PC-3 (cell line): ENCODE measurements at regions not wholly inside any gene's neighbourhood (a gene's known extent, or its start where the extent isn't known, plus 50 kb on each side); places are given as distances from the start of the nearest gene placed in this dataset.

Experiments
- ATAC-seq: fragments of 200-7000 bp; cut with Tn5 transposase; 2 replicates; pipeline ENCODE4 v1.9.1; 2020; ENCODE audit warnings: mild to moderate bottlenecking, moderate library complexity
- BruUV-seq: library from RNA; stranded (reverse); fragments of 400-500 nt; replicated peaks from 2 replicates; lab custom pipeline; 2021; lab: Mats Ljungman, UMichigan
- CTCF ChIA-PET: fragments of 300-600 bp; sonication (Branson Sonifier 250); formaldehyde crosslinking; loops from one replicate; lab custom pipeline; 2022; ENCODE audit warnings: antibody characterized with exemption; lab: Charles Lee
- POLR2A ChIA-PET: fragments of 300-600 bp; sonication (Branson Sonifier 250); formaldehyde crosslinking; loops from one replicate; lab custom pipeline; 2022; ENCODE audit warnings: antibody characterized with exemption; ENCODE audit not compliant: unreplicated experiment; lab: Charles Lee
- DNase-seq: peaks from one replicate; pipeline ENCODE4 v3.0.0-alpha.2; 2015
- H2AFZ ChIP-seq: fragments of 300-600 bp; sonication (generic); 2 replicates; pipeline ENCODE4 v1.6.0; 2016; ENCODE audit warnings: antibody characterized with exemption, low read length
- H3F3A ChIP-seq: fragments of 300-600 bp; sonication (generic); one replicate; pipeline ENCODE4 v1.6.0; 2017; ENCODE audit warnings: antibody characterized with exemption, low read length, control low read depth, mild to moderate bottlenecking; ENCODE audit not compliant: unreplicated experiment
- H3K27ac ChIP-seq: fragments of 300-600 bp; sonication (generic); 2 replicates; pipeline ENCODE4 v1.5.1; 2016; ENCODE audit warnings: mild to moderate bottlenecking, low read length
- H3K27me3 ChIP-seq: fragments of 300-600 bp; sonication (generic); 2 replicates; pipeline ENCODE4 v1.6.1; 2016; ENCODE audit warnings: low read length, mixed read lengths
- H3K36me3 ChIP-seq: fragments of 300-600 bp; sonication (generic); 2 replicates; pipeline ENCODE4 v1.6.1; 2016; ENCODE audit warnings: low read depth, mixed run types, low read length, mixed read lengths
- H3K4me1 ChIP-seq: fragments of 300-600 bp; sonication (generic); 2 replicates; pipeline ENCODE4 v1.5.1; 2016; ENCODE audit warnings: low read length; ENCODE audit not compliant: insufficient read depth
- H3K4me2 ChIP-seq: fragments of 300-600 bp; sonication (generic); 2 replicates; pipeline ENCODE4 v1.6.0; 2016; ENCODE audit warnings: low read length
- H3K4me3 ChIP-seq: fragments of 300-600 bp; sonication (generic); 2 replicates; pipeline ENCODE4 v1.5.1; 2016; ENCODE audit warnings: mild to moderate bottlenecking, low read length, mixed read lengths
- H3K79me2 ChIP-seq: fragments of 300-600 bp; sonication (generic); 2 replicates; pipeline ENCODE4 v1.6.1; 2017; ENCODE audit warnings: low read length, mixed read lengths
- H3K9ac ChIP-seq: fragments of 300-600 bp; sonication (generic); 2 replicates; pipeline ENCODE4 v1.6.0; 2016; ENCODE audit warnings: mild to moderate bottlenecking, low read length
- H3K9me2 ChIP-seq: fragments of 300-600 bp; sonication (generic); replicated peaks from 2 replicates; pipeline ENCODE4 v1.6.1; 2016; ENCODE audit warnings: mixed run types, low read length, mixed read lengths
- H3K9me3 ChIP-seq: fragments of 300-600 bp; sonication (generic); 2 replicates; pipeline ENCODE4 v1.6.1; 2016; ENCODE audit warnings: low read length, mixed read lengths
- H4K20me1 ChIP-seq: fragments of 300-600 bp; sonication (generic); 2 replicates; pipeline ENCODE4 v1.6.1; 2016; ENCODE audit warnings: low read length, mixed read lengths
- EZH2 ChIP-seq: fragments of 300-600 bp; sonication (generic); IDR thresholded peaks from one replicate; pipeline ENCODE4 v1.6.1; 2017; ENCODE audit warnings: antibody characterized with exemption, mild to moderate bottlenecking, low read length; ENCODE audit not compliant: unreplicated experiment
- EZH2phosphoT487 ChIP-seq: fragments of 300-600 bp; sonication (generic); IDR thresholded peaks from 2 replicates; pipeline ENCODE4 v1.6.1; 2018; ENCODE audit warnings: mild to moderate bottlenecking, antibody characterized with exemption, low read length, borderline replicate concordance
- intact Hi-C: fragments of 100-400 bp; cut with micrococcal nuclease; formaldehyde crosslinking; loops from 2 replicates; pipeline ENCODE4 v1.9.0; 2023
- TF ChIP-seq, protein P1 (sequence below): fragments of 300-600 bp; sonication (generic); conservative IDR thresholded peaks from 2 replicates; pipeline ENCODE4 v1.5.1; 2017; ENCODE audit warnings: antibody characterized with exemption, low read depth, mild to moderate bottlenecking, low read length

GRCh38 chr12:87794854-87795253 is 234.3 kb downstream of the C12orf50 start:
- no TSS peak for BruUV-seq
- Histone ChIP-seq H3K4me3 (no peak overlapping the region), H3F3A (no peaks in the 10 kb centered on the region), H3K36me3 (no peaks in the 10 kb centered on the region), H3K79me2 (no peaks in the 10 kb centered on the region), H3K9ac (no peak overlapping the region), H3K27me3 (no peaks in the 10 kb centered on the region), H3K9me3 (no peaks in the 10 kb centered on the region), H3K27ac (no peak overlapping the region), H3K9me2 (no peaks in the 10 kb centered on the region), H3K4me1 (0 out of 2 replicates have a peak, but pooled peaks cover 4% of the 10 kb centered on the region), H2AFZ (no peak overlapping the region), H4K20me1 (no peaks in the 10 kb centered on the region), H3K4me2 (no peak overlapping the region)
- DNase-seq = no peak
- ATAC-seq = no peak
- TF ChIP-seq EZH2 (no peak), EZH2phosphoT487 (no peak)
- TF ChIP-seq, protein P1, sequence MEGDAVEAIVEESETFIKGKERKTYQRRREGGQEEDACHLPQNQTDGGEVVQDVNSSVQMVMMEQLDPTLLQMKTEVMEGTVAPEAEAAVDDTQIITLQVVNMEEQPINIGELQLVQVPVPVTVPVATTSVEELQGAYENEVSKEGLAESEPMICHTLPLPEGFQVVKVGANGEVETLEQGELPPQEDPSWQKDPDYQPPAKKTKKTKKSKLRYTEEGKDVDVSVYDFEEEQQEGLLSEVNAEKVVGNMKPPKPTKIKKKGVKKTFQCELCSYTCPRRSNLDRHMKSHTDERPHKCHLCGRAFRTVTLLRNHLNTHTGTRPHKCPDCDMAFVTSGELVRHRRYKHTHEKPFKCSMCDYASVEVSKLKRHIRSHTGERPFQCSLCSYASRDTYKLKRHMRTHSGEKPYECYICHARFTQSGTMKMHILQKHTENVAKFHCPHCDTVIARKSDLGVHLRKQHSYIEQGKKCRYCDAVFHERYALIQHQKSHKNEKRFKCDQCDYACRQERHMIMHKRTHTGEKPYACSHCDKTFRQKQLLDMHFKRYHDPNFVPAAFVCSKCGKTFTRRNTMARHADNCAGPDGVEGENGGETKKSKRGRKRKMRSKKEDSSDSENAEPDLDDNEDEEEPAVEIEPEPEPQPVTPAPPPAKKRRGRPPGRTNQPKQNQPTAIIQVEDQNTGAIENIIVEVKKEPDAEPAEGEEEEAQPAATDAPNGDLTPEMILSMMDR = no peak
- intact Hi-C loops = no loop called here
- CTCF ChIA-PET = no interaction called here
- POLR2A ChIA-PET = no interaction called here

GRCh38 chr12:87793131-87793530 is 236.1 kb downstream of the C12orf50 start:
- intact Hi-C loops = no loop called here
- H3F3A ChIP-seq = no peaks in the 10 kb centered on the region
- TF ChIP-seq EZH2phosphoT487 (no peak), EZH2 (no peak)
- TF ChIP-seq, protein P1 = no peak
- H3K4me3 ChIP-seq = no peak overlapping the region
- H3K9me2 ChIP-seq = no peaks in the 10 kb centered on the region
- DNase-seq = no peak
- ChIA-PET POLR2A (no interaction called here), CTCF (no interaction called here)
- no TSS peak for BruUV-seq
- no peaks in the 10 kb centered on the region for H4K20me1 ChIP-seq
- no peaks in the 10 kb centered on the region for H3K79me2 ChIP-seq
- H2AFZ ChIP-seq = no peak overlapping the region
- no peaks in the 10 kb centered on the region for H3K36me3 ChIP-seq
- no peak overlapping the region for H3K27ac ChIP-seq
- H3K4me2 ChIP-seq = no peak overlapping the region
- H3K9me3 ChIP-seq = no peaks in the 10 kb centered on the region
- no peaks in the 10 kb centered on the region for H3K27me3 ChIP-seq
- H3K9ac ChIP-seq = no peak overlapping the region
- ATAC-seq = no peak
- H3K4me1 ChIP-seq = 0 out of 2 replicates have a peak, but pooled peaks cover 4% of the 10 kb centered on the region

GRCh38 chr12:87784350-87784749 is 244.9 kb downstream of the C12orf50 start:
- no peak for TF ChIP-seq EZH2
- no peak for TF ChIP-seq EZH2phosphoT487
- TF ChIP-seq, protein P1 = no peak
- Histone ChIP-seq H3K27ac (no peak overlapping the region), H3K4me3 (no peak overlapping the region), H3K9ac (no peak overlapping the region), H3K79me2 (no peaks in the 10 kb centered on the region), H3K9me2 (no peaks in the 10 kb centered on the region), H3K27me3 (no peaks in the 10 kb centered on the region), H3K4me2 (no peak overlapping the region), H3F3A (no peaks in the 10 kb centered on the region), H4K20me1 (no peaks in the 10 kb centered on the region), H3K9me3 (no peaks in the 10 kb centered on the region), H3K4me1 (no peaks in the 10 kb centered on the region), H2AFZ (no peak overlapping the region), H3K36me3 (no peaks in the 10 kb centered on the region)
- CTCF ChIA-PET = no interaction called here
- ATAC-seq = no peak
- POLR2A ChIA-PET = no interaction called here
- BruUV-seq = no TSS peak
- DNase-seq = no peak
- intact Hi-C loops = no loop called here
